BE2C (cell line): ENCODE measurements at regions not wholly inside any gene's neighbourhood (a gene's known extent, or its start where the extent isn't known, plus 50 kb on each side); places are given as distances from the start of the nearest gene placed in this dataset.
"Not testable (repeated sequence)": the region's sequence is repeated elsewhere in the genome, so short reads cannot be mapped to it uniquely, and the experiment has no call there.

Source experiments
- DNase-seq: peaks from one replicate; pipeline ENCODE4 v3.0.0-alpha.2; 2020
- H3K27me3 ChIP-seq: fragments of 250-450 bp; sonication (Bioruptor Pico); 2 replicates; pipeline ENCODE4 v1.5.1; 2020; ENCODE audit warnings: mild to moderate bottlenecking
- H3K36me3 ChIP-seq: fragments of 250-450 bp; sonication (Bioruptor Pico); 2 replicates; pipeline ENCODE4 v1.5.1; 2020; ENCODE audit warnings: mild to moderate bottlenecking
- H3K4me1 ChIP-seq: fragments of 250-450 bp; sonication (Bioruptor Pico); 2 replicates; pipeline ENCODE4 v1.5.1; 2020
- H3K4me3 ChIP-seq: 2 replicates; pipeline ENCODE4 v1.5.1; 2011; ENCODE audit warnings: low read depth, low read length
- H3K9me3 ChIP-seq: fragments of 250-450 bp; sonication (Bioruptor Pico); 2 replicates; pipeline ENCODE4 v1.5.1; 2020
- TF ChIP-seq, protein P1 (sequence below): IDR thresholded peaks from 2 replicates; pipeline ENCODE4 v1.5.1; 2012; ENCODE audit warnings: mild to moderate bottlenecking, low read depth, low read length

DNA sequence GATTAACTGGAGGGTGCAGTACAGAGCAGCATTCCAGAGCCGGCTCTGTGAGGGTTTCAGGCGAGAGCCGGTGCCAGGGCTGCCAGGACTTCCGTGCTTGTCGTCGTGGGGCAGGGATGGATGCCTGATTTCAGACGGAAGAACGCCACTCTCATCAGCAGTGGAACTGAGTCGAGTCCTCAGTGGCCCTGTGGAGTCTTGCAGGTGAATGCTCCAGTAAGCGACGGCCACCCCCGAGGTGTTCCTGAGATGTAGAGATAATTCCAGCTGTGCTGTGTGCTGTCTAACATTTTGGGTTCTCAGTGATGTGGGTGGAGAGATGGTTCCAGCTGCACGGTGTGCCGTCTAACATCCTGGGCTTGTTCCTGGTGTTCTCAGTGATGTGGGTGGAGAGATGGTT, 103.1 kb upstream of the ALKAL2 start:
- DNase-seq: no peak
- H3K9me3 ChIP-seq: no peaks in the 10 kb centered on the region
- no peaks in the 10 kb centered on the region for H3K36me3 ChIP-seq
- no peak overlapping the region for H3K4me3 ChIP-seq
- no peaks in the 10 kb centered on the region for H3K4me1 ChIP-seq
- H3K27me3 ChIP-seq: no peaks in the 10 kb centered on the region
- TF ChIP-seq, protein P1, sequence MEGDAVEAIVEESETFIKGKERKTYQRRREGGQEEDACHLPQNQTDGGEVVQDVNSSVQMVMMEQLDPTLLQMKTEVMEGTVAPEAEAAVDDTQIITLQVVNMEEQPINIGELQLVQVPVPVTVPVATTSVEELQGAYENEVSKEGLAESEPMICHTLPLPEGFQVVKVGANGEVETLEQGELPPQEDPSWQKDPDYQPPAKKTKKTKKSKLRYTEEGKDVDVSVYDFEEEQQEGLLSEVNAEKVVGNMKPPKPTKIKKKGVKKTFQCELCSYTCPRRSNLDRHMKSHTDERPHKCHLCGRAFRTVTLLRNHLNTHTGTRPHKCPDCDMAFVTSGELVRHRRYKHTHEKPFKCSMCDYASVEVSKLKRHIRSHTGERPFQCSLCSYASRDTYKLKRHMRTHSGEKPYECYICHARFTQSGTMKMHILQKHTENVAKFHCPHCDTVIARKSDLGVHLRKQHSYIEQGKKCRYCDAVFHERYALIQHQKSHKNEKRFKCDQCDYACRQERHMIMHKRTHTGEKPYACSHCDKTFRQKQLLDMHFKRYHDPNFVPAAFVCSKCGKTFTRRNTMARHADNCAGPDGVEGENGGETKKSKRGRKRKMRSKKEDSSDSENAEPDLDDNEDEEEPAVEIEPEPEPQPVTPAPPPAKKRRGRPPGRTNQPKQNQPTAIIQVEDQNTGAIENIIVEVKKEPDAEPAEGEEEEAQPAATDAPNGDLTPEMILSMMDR: no peak

DNA sequence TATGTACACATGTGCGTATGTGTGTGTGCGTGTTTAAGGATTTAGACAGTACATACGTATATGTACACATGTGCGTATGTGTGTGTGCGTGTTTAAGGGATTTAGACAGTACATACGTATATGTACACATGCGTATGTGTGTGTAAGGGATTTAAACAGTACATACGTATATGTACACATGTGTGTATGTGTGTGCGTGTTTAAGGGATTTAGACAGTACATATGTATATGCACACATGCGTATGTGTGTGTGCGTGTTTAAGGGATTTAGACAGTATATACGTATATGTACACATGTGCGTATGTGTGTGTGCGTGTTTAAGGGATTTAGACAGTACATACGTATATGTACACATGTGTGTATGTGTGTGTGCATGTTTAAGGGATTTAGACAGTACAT, 102.1 kb upstream of the ALKAL2 start:
- not testable (repeated sequence) for H3K4me3 ChIP-seq

DNA sequence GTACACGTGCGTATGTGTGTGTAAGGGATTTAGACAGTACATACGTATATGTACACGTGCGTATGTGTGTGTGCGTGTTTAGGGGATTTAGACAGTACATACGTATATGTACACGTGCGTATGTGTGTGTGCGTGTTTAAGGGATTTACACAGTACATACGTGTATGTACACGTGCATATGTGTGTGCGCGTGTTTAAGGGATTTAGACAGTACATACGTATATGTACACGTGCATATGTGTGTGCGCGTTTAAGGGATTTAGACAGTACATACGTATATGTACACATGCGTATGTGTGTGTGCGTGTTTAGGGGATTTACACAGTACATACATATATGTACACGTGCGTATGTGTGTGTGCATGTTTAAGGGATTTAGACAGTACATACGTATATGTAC, 100.9 kb upstream of the ALKAL2 start:
- not testable (repeated sequence) for H3K4me1 ChIP-seq, H3K27me3 ChIP-seq, H3K4me3 ChIP-seq, H3K36me3 ChIP-seq, H3K9me3 ChIP-seq, DNase-seq

More for the DNA sequence above, 102.1 kb upstream of the ALKAL2 start:
- not testable (repeated sequence) for H3K27me3 ChIP-seq, H3K4me1 ChIP-seq, DNase-seq, H3K9me3 ChIP-seq, H3K36me3 ChIP-seq

DNA sequence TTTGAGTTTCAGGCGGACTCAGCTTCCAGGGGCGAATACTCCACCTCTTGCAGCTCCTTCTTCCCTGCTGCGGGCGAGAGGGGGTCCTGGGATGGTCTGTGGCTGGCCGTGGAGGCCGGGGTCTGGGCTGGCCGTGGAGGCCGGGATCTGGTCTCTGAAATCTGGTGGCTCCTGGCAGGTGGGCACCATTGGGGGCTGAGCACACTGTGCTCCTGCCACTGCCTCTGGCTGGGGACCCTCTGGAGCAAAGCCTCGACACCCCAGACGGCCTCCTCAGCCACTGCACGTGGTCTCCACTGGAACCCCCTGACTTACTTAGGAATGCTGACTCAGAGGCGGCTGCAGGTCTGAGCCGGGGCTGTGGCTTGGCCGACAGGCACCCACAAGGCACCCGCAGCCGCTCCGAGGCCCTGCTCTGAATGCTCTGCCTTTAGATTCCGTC, 100.1 kb upstream of the ALKAL2 start:
- Histone ChIP-seq H3K4me1 (no peaks in the 10 kb centered on the region), H3K9me3 (no peaks in the 10 kb centered on the region), H3K27me3 (no peaks in the 10 kb centered on the region), H3K36me3 (no peaks in the 10 kb centered on the region), H3K4me3 (no peak overlapping the region)
- DNase-seq: no peak
- TF ChIP-seq, protein P1: no peak

DNA sequence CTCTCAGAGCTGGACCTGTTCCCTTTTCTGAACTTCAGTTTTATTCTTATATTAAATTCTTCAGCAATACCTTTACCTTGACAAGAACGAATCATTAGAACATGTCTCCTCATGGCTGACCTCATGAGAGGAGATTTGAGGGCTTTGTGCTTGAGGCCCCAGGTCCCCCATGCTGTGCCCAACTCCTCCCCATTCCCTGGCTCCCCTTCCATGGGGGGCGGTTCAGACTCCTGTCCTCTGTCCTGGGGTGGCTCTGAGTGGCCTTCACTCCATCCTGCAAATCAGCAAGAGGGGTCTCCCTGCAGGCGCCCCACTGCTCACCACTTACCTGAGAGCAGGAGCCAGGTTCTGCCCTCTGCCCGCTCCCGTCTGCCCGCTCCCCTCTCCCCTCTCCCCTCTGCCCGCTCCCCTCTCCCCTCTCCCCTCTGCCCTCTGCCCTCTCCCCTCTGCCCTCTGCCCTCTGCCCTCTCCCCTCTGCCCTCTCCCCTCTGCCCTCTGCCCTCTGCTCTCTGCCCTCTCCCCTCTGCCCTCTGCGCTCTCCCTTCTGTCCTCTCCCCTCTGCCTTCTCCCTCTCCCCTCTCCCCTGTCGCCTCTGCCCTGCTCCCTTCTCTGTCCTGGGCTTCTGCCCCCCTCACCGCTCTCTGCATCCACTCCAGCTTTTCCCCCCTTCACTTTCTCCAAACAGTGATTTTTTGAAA, 98.7 kb upstream of the ALKAL2 start:
- H3K4me1 ChIP-seq: no peaks in the 10 kb centered on the region
- H3K36me3 ChIP-seq: no peaks in the 10 kb centered on the region
- H3K9me3 ChIP-seq: no peaks in the 10 kb centered on the region
- no peak overlapping the region for H3K4me3 ChIP-seq
- TF ChIP-seq, protein P1: no peak
- DNase-seq: no peak
- no peaks in the 10 kb centered on the region for H3K27me3 ChIP-seq

DNA sequence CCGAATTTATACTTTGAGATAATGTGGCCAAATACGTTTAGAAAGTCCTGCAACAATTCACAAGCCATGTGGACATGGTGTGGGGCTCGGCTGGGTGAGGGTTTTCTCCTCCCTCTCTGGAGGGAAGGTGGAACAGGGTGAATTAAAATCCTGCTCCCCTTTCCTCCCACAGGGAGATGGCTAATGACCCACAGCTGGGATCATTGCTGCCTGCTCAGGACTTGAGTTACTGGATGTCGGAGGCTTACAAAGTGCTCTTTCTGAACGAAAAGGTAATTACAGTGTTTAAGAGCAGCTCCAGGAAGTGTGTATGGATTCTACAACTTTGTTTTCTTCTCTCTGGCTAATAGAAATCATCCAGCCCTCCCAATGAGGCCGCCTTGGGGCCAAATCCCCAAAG, 97.9 kb upstream of the ALKAL2 start:
- Histone ChIP-seq H3K4me1 (no peaks in the 10 kb centered on the region), H3K4me3 (no peak overlapping the region), H3K27me3 (no peaks in the 10 kb centered on the region), H3K36me3 (no peaks in the 10 kb centered on the region), H3K9me3 (no peaks in the 10 kb centered on the region)
- no peak for DNase-seq
- TF ChIP-seq, protein P1: no peak

DNA sequence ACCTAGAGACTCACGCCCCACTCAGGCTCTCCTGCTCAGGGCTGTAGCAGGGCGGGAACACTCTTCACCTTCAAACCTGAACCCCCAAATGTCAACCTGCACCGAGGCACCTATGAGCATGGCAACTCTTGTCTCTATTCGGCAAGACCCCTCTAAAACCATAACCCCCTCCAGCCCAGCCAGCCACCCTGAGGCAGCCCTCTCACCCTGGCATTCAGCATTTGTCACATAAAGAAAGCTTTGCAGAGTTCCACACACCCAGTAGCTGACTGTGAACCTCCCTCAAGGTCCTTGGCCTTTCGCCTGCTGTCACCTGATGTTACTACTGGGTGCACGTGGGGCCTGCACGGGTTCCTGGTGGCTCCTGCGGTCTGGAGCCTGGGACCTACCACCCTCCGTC, 97.2 kb upstream of the ALKAL2 start:
- no peak for DNase-seq
- H3K27me3 ChIP-seq: no peaks in the 10 kb centered on the region
- no peaks in the 10 kb centered on the region for H3K4me1 ChIP-seq
- no peaks in the 10 kb centered on the region for H3K9me3 ChIP-seq
- H3K36me3 ChIP-seq: no peaks in the 10 kb centered on the region
- TF ChIP-seq, protein P1: no peak
- H3K4me3 ChIP-seq: no peak overlapping the region
